Endothelial cell of umbilical vein (primary cell): ENCODE measurements at regions not wholly inside any gene's neighbourhood (a gene's known extent, or its start where the extent isn't known, plus 50 kb on each side); places are given as distances from the start of the nearest gene placed in this dataset.

Experiments used
- BruUV-seq: library from RNA; stranded (reverse); fragments of 400-500 nt; replicated peaks from 2 replicates; lab custom pipeline; 2021; lab: Mats Ljungman, UMichigan
- CTCF ChIA-PET: fragments of 300-600, 350-600 bp; sonication (Branson Sonifier 250); formaldehyde crosslinking; loops from one replicate; lab custom pipeline; 2021; ENCODE audit warnings: antibody characterized with exemption, inconsistent platforms; lab: Charles Lee
- POLR2A ChIA-PET: fragments of 300-600, 350-600 bp; sonication (Branson Sonifier 250); formaldehyde crosslinking; loops from one replicate; lab custom pipeline; 2021; ENCODE audit warnings: antibody characterized with exemption, inconsistent platforms; lab: Charles Lee
- DNase-seq: peaks from one replicate; pipeline ENCODE4 v3.0.0-alpha.2; 2011; ENCODE audit warnings: low read depth, low spot score
- FAIRE-seq: peaks from 2 replicates; lab custom pipeline; 2011; peaks lifted over from hg19 to GRCh38; lab: Jason Lieb, UNC
- H2AFZ ChIP-seq: 2 replicates; pipeline ENCODE4 v1.6.0; 2012; ENCODE audit warnings: low read depth, low read length, control low read depth, inconsistent platforms
- H3K27ac ChIP-seq: 2 replicates; pipeline ENCODE4 v1.5.1; 2011; ENCODE audit warnings: low read depth, mild to moderate bottlenecking, control low read depth, low read length, moderate library complexity; ENCODE audit not compliant: insufficient read depth
- H3K27me3 ChIP-seq, 2 experiments: 2 replicates each; pipeline versions ENCODE4 v1.6.0 to v1.6.1; 2011; ENCODE audit warnings: low read length in 2 of 2, mixed read lengths in 1 of 2; ENCODE audit not compliant: control insufficient read depth in 2 of 2, insufficient read depth in 2 of 2
- H3K36me3 ChIP-seq, 2 experiments: 2 replicates in 1 of 2; 3 replicates in 1 of 2; pipeline ENCODE4 v1.5.1; 2011; ENCODE audit warnings: low read length in 2 of 2, mild to moderate bottlenecking in 1 of 2, moderate library complexity in 1 of 2; ENCODE audit not compliant: control insufficient read depth in 2 of 2, insufficient read depth in 2 of 2; ENCODE audit errors: extremely low read depth in 1 of 2
- H3K4me1 ChIP-seq: 3 replicates; pipeline ENCODE4 v1.5.1; 2011; ENCODE audit warnings: mild to moderate bottlenecking, low read length; ENCODE audit not compliant: control insufficient read depth, insufficient read depth; ENCODE audit errors: extremely low read depth
- H3K4me2 ChIP-seq: 2 replicates; pipeline ENCODE4 v1.6.1; 2011; ENCODE audit warnings: low read length, control low read depth, mixed read lengths; ENCODE audit not compliant: insufficient read depth
- H3K4me3 ChIP-seq, 3 experiments: fragments of 200-600 bp in 1 of 3; sonication (generic), shearing (Covaris generic) in 1 of 3; replicated peaks in 1 of 3; 2 replicates each; pipeline ENCODE4 v1.5.1; 2011 to 2016; ENCODE audit warnings: control low read depth in 3 of 3, low read length in 3 of 3, mild to moderate bottlenecking in 2 of 3, inconsistent platforms in 1 of 3, low read depth in 1 of 3, moderate library complexity in 1 of 3; ENCODE audit not compliant: insufficient read depth in 1 of 3
- H3K79me2 ChIP-seq: 2 replicates; pipeline ENCODE4 v1.6.0; 2012; ENCODE audit warnings: low read length, inconsistent platforms; ENCODE audit not compliant: control insufficient read depth, insufficient read depth
- H3K9ac ChIP-seq: replicated peaks from 2 replicates; pipeline ENCODE3; 2011; ENCODE audit warnings: low read length, control low read depth; ENCODE audit not compliant: insufficient read depth; ENCODE audit errors: extremely low read depth
- H3K9me1 ChIP-seq: replicated peaks from 3 replicates; pipeline ENCODE4 v1.6.0; 2011; ENCODE audit warnings: mild to moderate bottlenecking, low read length; ENCODE audit not compliant: control insufficient read depth, insufficient read depth; ENCODE audit errors: extremely low read depth
- H3K9me3 ChIP-seq: replicated peaks from 2 replicates; pipeline ENCODE4 v1.5.1; 2012; ENCODE audit warnings: low read length, inconsistent platforms; ENCODE audit not compliant: control insufficient read depth, insufficient read depth
- H4K20me1 ChIP-seq: replicated peaks from 2 replicates; pipeline ENCODE3; 2011; ENCODE audit warnings: mild to moderate bottlenecking, low read length; ENCODE audit not compliant: control insufficient read depth, insufficient read depth; ENCODE audit errors: extremely low read depth
- CTCF ChIP-seq, 2 donors: IDR thresholded peaks; 1 replicate in 1 of 2; 2 replicates in 1 of 2; pipeline ENCODE4 v1.5.1; 2011; ENCODE audit warnings: low read length in 2 of 2, mild to moderate bottlenecking in 2 of 2, moderate library complexity in 2 of 2, control low read depth in 1 of 2, inconsistent platforms in 1 of 2, low read depth in 1 of 2; ENCODE audit not compliant: insufficient read depth in 1 of 2; ENCODE audit errors: extremely low read depth in 1 of 2
- EZH2 ChIP-seq: IDR thresholded peaks from 2 replicates; pipeline ENCODE4 v1.6.1; 2012; ENCODE audit warnings: borderline replicate concordance, low read depth, mild to moderate bottlenecking, moderate library complexity, low read length, inconsistent platforms; ENCODE audit not compliant: severe bottlenecking
- FOS ChIP-seq: IDR thresholded peaks from 2 replicates; pipeline ENCODE4 v1.6.1; 2011; ENCODE audit warnings: mild to moderate bottlenecking, low read length, moderate library complexity, borderline replicate concordance; ENCODE audit not compliant: insufficient read depth
- GATA2 ChIP-seq: IDR thresholded peaks from 2 replicates; pipeline ENCODE4 v1.7.0; 2011; ENCODE audit warnings: low read depth, mild to moderate bottlenecking, moderate library complexity, mixed read lengths, low read length; ENCODE audit not compliant: insufficient read length, insufficient read depth
- JUN ChIP-seq: IDR thresholded peaks from 2 replicates; pipeline ENCODE4 v1.6.1; 2011; ENCODE audit warnings: borderline replicate concordance, low read depth; ENCODE audit not compliant: insufficient read length, insufficient read depth
- MAX ChIP-seq: IDR thresholded peaks from 2 replicates; pipeline ENCODE4 v1.6.1; 2011; ENCODE audit not compliant: insufficient read depth, insufficient read length
- MYC ChIP-seq: IDR thresholded peaks from one replicate; pipeline ENCODE4 v1.6.1; 2011; ENCODE audit warnings: mild to moderate bottlenecking, low read depth, low read length
- POLR2A ChIP-seq: IDR thresholded peaks from 2 replicates; pipeline ENCODE4 v1.6.1; 2012; ENCODE audit warnings: low read depth, mild to moderate bottlenecking, control low read depth, low read length
- POLR2AphosphoS5 ChIP-seq: IDR thresholded peaks from 2 replicates; pipeline ENCODE4 v1.6.1; 2012; ENCODE audit warnings: low read depth, mild to moderate bottlenecking, control low read depth, low read length, moderate library complexity; ENCODE audit not compliant: insufficient read depth
- dilution Hi-C: fragments of 300-500 bp; cut with MboI; formaldehyde crosslinking; loops from one replicate; pipeline ENCODE4 v1.15.0; 2019; ENCODE audit warnings: low sequenced_read_pairs; ENCODE audit not compliant: extremely low pct_ligation_motif_present
- intact Hi-C: fragments of 100-400 bp; cut with micrococcal nuclease; formaldehyde crosslinking; loops from one replicate; pipeline ENCODE4 v1.10.0; 2022

- Histone ChIP-seq H3K4me2 (no peak overlapping the region), H4K20me1 (no peaks in the 10 kb centered on the region), H3K4me3 (no peak overlapping the region), H3K9ac (no peak overlapping the region), H3K79me2 (no peaks in the 10 kb centered on the region), H2AFZ (no peak overlapping the region), H3K9me3 (peaks cover 2% of the 10 kb centered on the region), H3K27me3 (no peaks in the 10 kb centered on the region), H3K9me1 (no peaks in the 10 kb centered on the region), H3K27ac (no peak overlapping the region), H3K4me1 (no peaks in the 10 kb centered on the region), H3K36me3 (no peaks in the 10 kb centered on the region)
- no TSS peak for BruUV-seq
- ChIA-PET CTCF (no interaction called here), POLR2A (no interaction called here)
- no peak for DNase-seq
- no peak for FAIRE-seq
- intact Hi-C loops: no loop called here
- TF ChIP-seq MAX: no peak
- TF ChIP-seq EZH2: no peak
- no peak for TF ChIP-seq GATA2
- TF ChIP-seq POLR2A: no peak
- TF ChIP-seq JUN: no peak
- no peak for TF ChIP-seq MYC
- TF ChIP-seq CTCF (IDR thresholded peaks at IDR 0.05; ENCODE audit: extremely low read depth in 1 of 2, insufficient read depth in 1 of 2, low read depth in 1 of 2, low read length in 2 of 2): no peak
- no peak for TF ChIP-seq FOS
- no peak for TF ChIP-seq POLR2AphosphoS5
- dilution Hi-C loops: no loop called here
These were observed 458.1 kb downstream of the BCL11A start for GRCh38 chr2:60095202-60095815.
